SU-DHL-6 (cell line): ENCODE measurements at regions not wholly inside any gene's neighbourhood (a gene's known extent, or its start where the extent isn't known, plus 50 kb on each side); places are given as distances from the start of the nearest gene placed in this dataset.

Experiments used
- H2AFZ ChIP-seq: fragments of 200-600 bp; sonication (generic); 2 replicates; pipeline ENCODE4 v1.6.1; 2014; ENCODE audit warnings: low read depth, mild to moderate bottlenecking, moderate library complexity, mixed read lengths, antibody characterized with exemption, low read length; ENCODE audit not compliant: severe bottlenecking
- H3F3A ChIP-seq: fragments of 200-600 bp; shearing (Covaris generic); 2 replicates; pipeline ENCODE4 v1.6.0; 2016; ENCODE audit warnings: antibody characterized with exemption, mild to moderate bottlenecking; ENCODE audit not compliant: insufficient read depth
- H3K27ac ChIP-seq: fragments of 200-600 bp; sonication (generic); 2 replicates; pipeline ENCODE4 v1.5.1; 2016; ENCODE audit warnings: low read depth, mild to moderate bottlenecking, low read length, moderate library complexity, mixed read lengths
- H3K27me3 ChIP-seq: fragments of 200-600 bp; sonication (generic), shearing (Covaris generic); 2 replicates; pipeline ENCODE4 v1.6.0; 2014; ENCODE audit warnings: mild to moderate bottlenecking, low read length
- H3K36me3 ChIP-seq: fragments of 200-600 bp; sonication (generic); 2 replicates; pipeline ENCODE4 v1.6.1; 2014; ENCODE audit warnings: mild to moderate bottlenecking, low read length, mixed read lengths
- H3K4me2 ChIP-seq: fragments of 300-600, 200-600 bp; shearing (Covaris generic), sonication (generic); 2 replicates; pipeline ENCODE4 v1.6.0; 2014; ENCODE audit warnings: low read length, low read depth, mild to moderate bottlenecking; ENCODE audit not compliant: poor library complexity, severe bottlenecking
- H3K4me3 ChIP-seq: fragments of 200-600 bp; sonication (generic); 2 replicates; pipeline ENCODE4 v1.5.1; 2014; ENCODE audit warnings: antibody characterized with exemption, low read length, mild to moderate bottlenecking, mixed read lengths; ENCODE audit not compliant: insufficient read depth, poor library complexity, severe bottlenecking
- H3K79me2 ChIP-seq: fragments of 200-600 bp; sonication (generic); 2 replicates; pipeline ENCODE4 v1.6.1; 2014; ENCODE audit warnings: mild to moderate bottlenecking, low read length, moderate library complexity; ENCODE audit not compliant: insufficient read depth
- H3K9ac ChIP-seq: fragments of 200-600 bp; sonication (generic); 2 replicates; pipeline ENCODE4 v1.7.0; 2014; ENCODE audit warnings: mild to moderate bottlenecking, low read length
- H3K9me2 ChIP-seq: fragments of 200-600 bp; sonication (generic); replicated peaks from 2 replicates; pipeline ENCODE4 v1.6.1; 2014; ENCODE audit warnings: low read length; ENCODE audit not compliant: insufficient read depth
- H3K9me3 ChIP-seq: fragments of 200-600 bp; sonication (generic); 2 replicates; pipeline ENCODE4 v1.6.1; 2014; ENCODE audit warnings: low read length, mixed read lengths; ENCODE audit not compliant: insufficient read depth
- H4K20me1 ChIP-seq: fragments of 200-600 bp; sonication (generic); 2 replicates; pipeline ENCODE4 v1.6.1; 2014; ENCODE audit warnings: low read depth, mild to moderate bottlenecking, antibody characterized with exemption, low read length, moderate library complexity, mixed read lengths
- CTCF ChIP-seq: fragments of 200-600 bp; sonication (generic); IDR thresholded peaks from one replicate; pipeline ENCODE4 v1.5.1; 2017; ENCODE audit warnings: antibody characterized with exemption, mild to moderate bottlenecking, low read length, moderate library complexity; ENCODE audit not compliant: insufficient read depth, poor library complexity, severe bottlenecking
- EZH2phosphoT487 ChIP-seq: fragments of 200-600 bp; sonication (generic), shearing (Covaris generic); conservative IDR thresholded peaks from 2 replicates; pipeline ENCODE4 v1.6.1; 2018; ENCODE audit warnings: mild to moderate bottlenecking, antibody characterized with exemption, low read length, moderate library complexity, mixed read lengths

GRCh38 chr14:87567618-87568295 lies 425.2 kb downstream of the GALC start:
- Histone ChIP-seq H3K9me2 (no peaks in the 10 kb centered on the region), H4K20me1 (no peaks in the 10 kb centered on the region), H2AFZ (no peak overlapping the region), H3K79me2 (no peaks in the 10 kb centered on the region), H3K27me3 (no peaks in the 10 kb centered on the region), H3K36me3 (no peaks in the 10 kb centered on the region), H3K9ac (no peak overlapping the region), H3K27ac (no peak overlapping the region), H3K9me3 (0 out of 2 replicates have a peak, but pooled peaks cover 3% of the 10 kb centered on the region), H3K4me2 (no peak overlapping the region), H3F3A (no peaks in the 10 kb centered on the region), H3K4me3 (no peak overlapping the region)
- TF ChIP-seq EZH2phosphoT487, result no peak
- TF ChIP-seq CTCF, result no peak

GRCh38 chr14:87566991-87567390 lies 426.0 kb downstream of the GALC start:
- no peak overlapping the region for H3K4me3 ChIP-seq
- no peak overlapping the region for H2AFZ ChIP-seq
- TF ChIP-seq EZH2phosphoT487 (no peak), CTCF (no peak)

GRCh38 chr14:87547536-87547935 lies 445.4 kb downstream of the GALC start:
- no peak overlapping the region for H2AFZ ChIP-seq
- TF ChIP-seq CTCF, result no peak
- TF ChIP-seq EZH2phosphoT487, result no peak
- H4K20me1 ChIP-seq, result no peaks in the 10 kb centered on the region
- no peaks in the 10 kb centered on the region for H3F3A ChIP-seq
- no peak overlapping the region for H3K4me3 ChIP-seq
- H3K36me3 ChIP-seq, result no peaks in the 10 kb centered on the region
- no peak overlapping the region for H3K9ac ChIP-seq
- H3K9me2 ChIP-seq, result no peaks in the 10 kb centered on the region
- no peaks in the 10 kb centered on the region for H3K27me3 ChIP-seq
- no peak overlapping the region for H3K27ac ChIP-seq
- no peaks in the 10 kb centered on the region for H3K9me3 ChIP-seq
- no peak overlapping the region for H3K4me2 ChIP-seq
- H3K79me2 ChIP-seq, result no peaks in the 10 kb centered on the region

More at GRCh38 chr14:87566991-87567390, 426.0 kb downstream of the GALC start:
- Histone ChIP-seq H4K20me1 (no peaks in the 10 kb centered on the region), H3K27ac (no peak overlapping the region), H3K9ac (no peak overlapping the region), H3K36me3 (no peaks in the 10 kb centered on the region), H3K9me3 (0 out of 2 replicates have a peak, but pooled peaks cover 3% of the 10 kb centered on the region), H3K27me3 (no peaks in the 10 kb centered on the region), H3F3A (no peaks in the 10 kb centered on the region), H3K9me2 (no peaks in the 10 kb centered on the region), H3K79me2 (no peaks in the 10 kb centered on the region), H3K4me2 (no peak overlapping the region)
